Activated CD8-positive, alpha-beta memory T cell treated with anti-CD3 and anti-CD28 coated beads, Interleukin-2, amount 50 U/mL, for 24 hours (primary cell): ENCODE measurements at regions not wholly inside any gene's neighbourhood (a gene's known extent, or its start where the extent isn't known, plus 50 kb on each side); places are given as distances from the start of the nearest gene placed in this dataset.

ENCODE experiments used
- DNase-seq: peaks from one replicate; pipeline ENCODE4 v3.0.0-alpha.2; 2020; ENCODE audit errors: extremely low read depth

DNA sequence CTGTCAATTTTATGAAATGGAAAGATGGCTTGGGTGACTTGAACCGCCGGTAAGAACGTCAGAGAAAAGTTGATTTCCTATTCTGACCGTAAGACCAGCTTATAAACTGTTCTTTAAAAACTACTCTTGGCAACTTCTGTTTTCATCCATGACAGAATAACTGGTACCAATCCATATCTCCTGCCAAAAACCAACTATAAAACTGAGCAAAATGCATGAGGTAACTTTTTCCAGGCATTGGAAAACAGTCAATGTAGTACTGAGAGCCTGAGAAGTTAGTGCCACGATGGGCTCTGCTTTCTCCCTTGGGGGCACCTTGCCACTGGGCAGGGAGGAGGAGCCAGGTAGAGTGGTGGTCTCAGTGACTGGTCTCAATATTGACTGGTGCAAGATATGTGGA is 615.2 kb upstream of the TBL1XR1 start:
- no peak for DNase-seq

DNA sequence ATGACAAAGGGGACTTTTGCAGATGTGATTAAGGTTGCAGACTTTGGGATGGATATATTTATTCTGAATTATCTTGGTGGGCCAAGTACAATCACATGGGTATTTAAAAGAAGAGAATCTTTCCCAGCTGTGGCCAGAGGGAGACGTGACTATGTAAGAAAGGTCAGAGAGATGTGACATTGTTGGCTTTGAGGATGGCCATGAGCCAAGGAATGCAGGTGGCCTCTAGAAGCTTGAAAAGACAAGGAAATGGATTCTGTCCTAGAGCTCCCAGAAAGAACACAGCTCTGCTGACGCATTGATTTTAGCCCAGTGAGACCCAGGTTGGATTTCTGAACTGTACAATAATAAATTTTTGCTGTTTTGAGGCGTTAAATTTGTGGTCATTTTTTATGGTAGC is 616.0 kb upstream of the TBL1XR1 start:
- DNase-seq, result no peak

DNA sequence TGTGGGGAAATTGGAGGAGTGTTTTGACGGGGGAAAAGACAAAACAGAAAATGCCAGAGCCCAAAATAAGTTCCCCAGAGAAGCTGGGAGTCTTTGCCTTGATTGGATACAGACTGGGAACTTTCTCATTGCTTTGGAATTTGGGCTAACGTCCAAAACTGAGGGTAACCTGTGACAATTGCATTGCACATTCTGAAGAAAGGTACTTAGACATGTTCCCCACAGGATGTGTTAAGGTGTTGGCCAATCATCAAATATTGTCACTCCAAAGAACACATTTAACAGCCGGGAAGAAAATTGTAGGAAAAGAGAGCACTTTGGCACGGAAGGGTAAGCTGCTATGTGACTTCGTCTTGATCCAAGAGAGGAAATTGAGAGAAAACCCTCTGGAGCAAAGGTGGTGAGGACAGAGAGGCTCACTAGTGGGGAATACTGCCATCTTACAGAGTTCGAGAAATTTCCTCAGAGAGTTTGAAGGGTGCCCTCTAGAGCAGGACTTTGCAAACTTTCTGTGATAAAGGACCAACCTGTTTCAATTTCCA is 619.5 kb upstream of the TBL1XR1 start:
- no peak for DNase-seq

GRCh38 chr3:177817751-177818150 is 620.5 kb upstream of the TBL1XR1 start:
- DNase-seq, result no peak

DNA sequence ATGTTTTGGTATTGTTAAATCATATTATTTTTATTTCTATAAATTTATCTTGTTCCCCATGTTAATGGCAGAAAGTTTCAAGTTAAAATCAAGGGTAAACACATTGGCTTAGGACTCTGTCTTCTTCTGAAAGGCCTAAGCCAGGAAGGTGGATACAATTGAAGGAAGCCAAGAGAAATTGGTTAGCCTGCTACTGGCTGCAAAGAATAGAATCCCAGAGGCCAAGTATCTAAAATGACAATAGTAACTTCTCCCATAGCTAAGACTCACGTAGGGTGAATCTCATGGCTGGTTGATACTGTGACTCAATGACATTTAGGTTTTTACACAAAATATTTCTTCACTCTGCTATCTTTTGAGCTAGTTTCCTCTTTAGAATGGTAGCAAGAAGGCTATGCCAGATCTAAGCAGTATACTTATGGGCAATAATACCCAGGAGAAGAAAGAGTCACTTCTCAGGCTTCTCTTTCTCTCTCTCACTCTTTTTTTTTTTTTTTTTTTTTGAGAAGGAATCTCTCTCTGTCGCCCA is 621.5 kb upstream of the TBL1XR1 start:
- no peak for DNase-seq

DNA sequence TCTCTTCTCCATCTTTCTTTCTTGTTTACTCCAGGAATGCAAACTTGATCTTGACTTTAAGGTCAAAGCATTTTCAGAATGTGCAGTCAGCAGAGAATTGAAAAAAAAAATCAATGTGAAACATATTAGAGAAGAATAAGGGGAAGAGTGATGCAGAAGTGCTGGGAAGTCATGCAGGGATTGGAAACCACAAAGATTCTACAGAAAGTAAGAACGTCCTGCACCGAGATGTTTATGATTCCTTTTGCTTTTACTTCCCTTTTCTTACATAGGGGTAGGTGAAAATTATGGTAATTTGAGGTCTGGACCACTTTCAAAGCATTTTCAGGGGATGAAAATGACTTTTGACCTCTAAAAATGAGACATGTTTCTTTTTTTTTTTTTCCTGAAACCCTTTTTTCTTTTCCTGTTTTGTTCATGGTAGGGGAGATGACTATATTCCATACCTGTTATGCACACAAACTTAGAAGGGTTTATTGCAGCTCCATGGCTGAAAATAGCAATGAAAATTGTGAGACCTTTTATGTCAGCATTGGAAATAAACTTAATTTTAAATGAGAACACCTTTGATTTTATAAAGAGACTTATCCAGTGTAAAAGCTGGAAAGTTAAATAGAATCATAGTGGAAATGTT is 623.5 kb upstream of the TBL1XR1 start:
- no peak for DNase-seq

- no peak for DNase-seq
Observed at GRCh38 chr3:177822681-177823096, 625.4 kb upstream of the TBL1XR1 start.

DNA sequence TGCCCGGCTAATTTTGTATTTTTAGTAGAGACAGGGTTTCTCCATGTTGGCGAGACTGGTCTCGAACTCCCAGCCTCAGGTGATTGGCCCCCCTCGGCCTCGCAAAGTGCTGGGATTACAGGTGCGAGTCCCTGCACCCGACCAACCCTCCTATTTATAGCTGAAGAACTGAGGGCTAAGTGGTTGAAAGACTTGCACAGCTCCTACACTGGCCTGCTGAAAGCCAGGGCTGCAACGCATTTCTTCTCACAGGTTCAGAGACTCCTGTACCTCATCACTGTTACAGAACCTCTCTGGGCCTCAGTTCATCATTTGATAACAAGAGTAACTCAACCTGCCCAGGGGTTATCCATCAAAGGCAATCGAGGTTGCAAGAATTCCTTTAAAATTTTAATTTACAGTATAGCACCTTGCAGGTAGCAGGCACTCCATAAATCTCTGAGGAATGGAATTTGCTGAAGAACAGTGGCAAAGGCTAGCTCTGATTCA is 626.5 kb upstream of the TBL1XR1 start:
- no peak for DNase-seq

GRCh38 chr3:177824190-177824786 is 627.0 kb upstream of the TBL1XR1 start:
- DNase-seq, result no peak

GRCh38 chr3:177824841-177825240 is 627.6 kb upstream of the TBL1XR1 start:
- DNase-seq, result no peak

- DNase-seq, result no peak
Observed at GRCh38 chr3:177826253-177826652, 629.0 kb upstream of the TBL1XR1 start.

GRCh38 chr3:177827511-177828207 is 630.4 kb upstream of the TBL1XR1 start:
- DNase-seq, result no peak

- no peak for DNase-seq
Observed at GRCh38 chr3:177828208-177828565, 630.9 kb upstream of the TBL1XR1 start.

- DNase-seq, result no peak
Observed at GRCh38 chr3:177830411-177830849, 633.1 kb upstream of the TBL1XR1 start.

DNA sequence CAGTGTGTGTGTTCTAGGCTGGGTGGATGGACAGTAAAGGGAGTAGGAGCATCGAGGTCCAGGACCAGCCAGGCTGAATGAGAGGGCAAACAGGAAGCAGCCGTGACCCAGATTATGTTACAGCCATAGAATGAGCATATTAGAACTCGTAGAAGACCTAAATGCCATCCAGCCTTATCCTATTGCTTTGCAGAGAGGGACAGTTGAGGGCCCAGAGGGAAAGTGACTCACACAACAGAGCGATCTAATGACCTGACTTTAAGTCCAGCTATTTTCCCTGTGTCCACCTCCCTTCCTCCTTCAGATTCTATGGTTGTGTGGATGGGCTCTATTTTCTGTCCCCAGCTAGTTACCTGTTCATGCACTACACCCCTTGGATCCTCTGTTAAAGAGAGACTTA is 634.1 kb upstream of the TBL1XR1 start:
- DNase-seq, result no peak

DNA sequence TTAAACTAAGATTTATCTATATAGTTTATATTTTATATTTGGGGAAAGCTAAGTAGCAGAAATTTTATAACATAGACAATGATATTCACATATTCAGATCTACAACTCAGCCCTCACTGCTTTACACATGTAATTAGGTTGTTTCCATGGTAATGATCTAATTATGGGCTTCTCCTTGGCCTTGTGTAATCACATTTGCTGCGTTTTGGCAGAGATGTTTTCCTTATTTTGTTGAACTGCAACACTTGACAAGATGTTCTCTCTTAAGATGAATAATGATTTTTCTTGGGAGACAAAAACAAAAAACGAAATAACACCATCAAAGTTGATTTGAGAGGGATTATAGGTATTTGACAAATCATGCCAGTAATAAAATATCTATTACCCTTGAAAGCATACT is 635.6 kb upstream of the TBL1XR1 start:
- DNase-seq, result no peak

DNA sequence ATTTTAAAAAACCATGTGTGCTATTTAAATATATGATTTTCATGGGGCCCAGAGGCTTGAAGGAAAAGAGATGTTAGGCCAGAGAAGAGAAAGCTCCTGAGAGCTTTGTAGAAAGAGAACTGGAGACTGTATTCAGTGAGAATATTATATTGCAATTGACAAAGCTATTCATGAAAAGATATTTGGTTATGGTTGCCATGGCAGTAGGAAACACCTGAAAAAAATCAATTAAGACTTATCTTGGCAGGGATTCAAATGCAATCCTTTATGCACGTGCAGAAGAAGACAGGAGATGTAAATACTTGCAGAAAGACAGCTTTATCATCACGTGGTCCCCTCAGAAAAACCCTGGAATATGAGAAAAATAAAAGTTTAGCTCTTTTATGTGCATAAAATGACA is 636.0 kb upstream of the TBL1XR1 start:
- DNase-seq, result no peak

GRCh38 chr3:177835008-177835407 is 637.7 kb upstream of the TBL1XR1 start:
- no peak for DNase-seq

GRCh38 chr3:177835917-177836316 is 638.6 kb upstream of the TBL1XR1 start:
- no peak for DNase-seq

DNA sequence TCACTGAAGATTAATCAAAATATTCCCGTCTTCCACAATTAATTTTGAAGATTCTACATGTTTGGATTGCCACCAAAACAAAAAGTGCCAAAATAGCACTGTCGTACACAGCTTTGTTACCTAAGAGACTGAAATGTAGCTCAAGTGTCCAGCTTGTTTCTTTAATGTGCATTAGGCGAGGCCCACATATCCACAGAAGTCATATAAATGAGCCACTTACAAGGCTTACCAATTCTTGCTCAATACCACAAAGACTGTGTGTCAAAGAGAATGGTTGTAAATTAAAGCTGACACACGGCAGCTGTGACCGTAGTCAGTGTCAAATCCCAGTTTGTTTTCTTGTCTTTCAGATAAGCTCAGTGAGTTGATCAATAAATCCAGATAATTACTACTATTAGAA is 639.4 kb upstream of the TBL1XR1 start:
- DNase-seq, result no peak

DNA sequence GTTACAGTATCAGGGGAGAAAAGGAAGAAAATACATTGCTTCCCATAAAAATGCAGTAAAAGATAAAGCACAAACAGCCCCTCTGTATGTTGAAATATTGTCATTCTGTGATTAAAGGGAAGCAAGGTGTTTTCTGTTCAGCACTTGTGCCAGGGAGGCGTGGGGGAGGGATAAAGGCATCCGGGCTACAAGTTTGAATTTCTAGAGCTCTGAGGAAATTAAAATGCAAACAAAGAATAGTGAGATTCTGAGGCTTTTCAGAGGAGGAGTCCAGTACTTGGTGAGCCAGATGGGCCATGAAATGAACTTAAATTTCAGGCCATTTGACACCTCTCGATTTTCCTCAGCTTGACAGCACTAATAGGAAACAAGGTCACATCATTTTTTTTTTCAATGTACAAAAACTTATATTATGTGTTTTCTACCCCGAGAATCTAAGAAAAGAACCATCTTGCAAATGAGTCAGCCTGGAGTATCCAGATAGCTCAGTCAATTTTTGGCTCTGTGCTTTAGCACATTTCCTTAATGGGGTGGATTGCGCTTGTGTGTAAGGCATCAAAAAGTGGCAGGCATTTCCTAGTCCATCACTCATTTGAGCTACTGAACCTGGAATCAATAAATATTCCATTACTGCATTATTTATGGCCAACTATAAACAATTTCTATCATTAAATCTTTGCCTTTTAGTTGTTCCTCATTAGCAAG is 640.8 kb upstream of the TBL1XR1 start:
- no peak for DNase-seq

GRCh38 chr3:177838766-177839350 is 641.6 kb upstream of the TBL1XR1 start:
- no peak for DNase-seq
